Astrocyte of the spinal cord (primary cell): ENCODE measurements at regions not wholly inside any gene's neighbourhood (a gene's known extent, or its start where the extent isn't known, plus 50 kb on each side); places are given as distances from the start of the nearest gene placed in this dataset.

Source experiments
- DNase-seq: peaks from one replicate; pipeline ENCODE4 v3.0.0; 2011; ENCODE audit warnings: low read depth, low spot score
- H3K4me3 ChIP-seq: 2 replicates; pipeline ENCODE4 v1.5.1; 2011; ENCODE audit warnings: low read depth, mild to moderate bottlenecking, low read length, moderate library complexity
- CTCF ChIP-seq: IDR thresholded peaks from 2 replicates; pipeline ENCODE4 v1.5.1; 2012; ENCODE audit warnings: low read depth, mild to moderate bottlenecking, low read length, inconsistent platforms
- in situ Hi-C: cut with HindIII; loops from 2 replicates; pipeline ENCODE4 v1.10.0; 2017; ENCODE audit warnings: low sequenced_read_pairs

DNA sequence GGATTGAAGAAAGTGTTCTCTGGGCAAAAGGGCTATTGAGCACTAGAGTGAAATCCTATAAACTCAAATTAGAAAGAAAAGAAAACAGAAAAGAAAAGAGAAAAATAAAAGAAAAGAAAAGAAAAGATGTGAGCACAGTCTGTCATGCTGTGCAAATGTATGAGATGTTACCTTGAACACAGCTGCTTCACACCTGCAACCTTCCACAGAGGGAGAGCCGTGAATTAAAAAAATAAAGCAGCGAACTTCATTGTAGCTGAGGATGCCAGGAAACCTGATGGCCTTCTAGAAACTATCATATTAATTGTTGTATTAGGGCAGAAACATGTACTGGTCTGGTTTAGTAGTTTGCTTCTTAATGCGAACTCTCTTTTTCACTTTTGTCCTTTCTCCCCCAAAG lies 88.0 kb upstream of the SATB1 start:
- H3K4me3 ChIP-seq, result no peak overlapping the region
- no peak for TF ChIP-seq CTCF
- in situ Hi-C loops, result no loop called here
- DNase-seq, result no peak

DNA sequence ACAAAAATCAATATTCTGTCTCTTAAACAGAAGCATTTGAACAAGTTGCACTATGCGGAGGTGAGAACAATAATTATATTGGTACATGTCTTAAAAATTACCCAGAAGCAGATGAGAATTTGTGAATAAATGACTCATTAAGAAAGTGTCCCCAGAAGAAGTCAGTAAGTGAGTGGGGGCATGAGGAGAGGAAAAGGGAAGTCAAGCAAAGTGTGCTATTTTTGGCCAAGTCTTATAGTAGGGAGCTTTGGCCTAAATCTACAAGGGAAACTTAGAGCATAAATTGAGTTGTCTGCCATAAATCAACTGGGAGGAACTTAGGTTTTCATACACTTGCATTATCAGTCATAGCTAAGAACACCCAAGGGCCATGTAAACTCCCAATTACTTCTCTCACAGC lies 86.9 kb upstream of the SATB1 start:
- H3K4me3 ChIP-seq, result no peak overlapping the region
- no peak for TF ChIP-seq CTCF
- no peak for DNase-seq
- in situ Hi-C loops, result no loop called here

- no peak for DNase-seq
- no peak for TF ChIP-seq CTCF
- H3K4me3 ChIP-seq, result no peak overlapping the region
- in situ Hi-C loops, result no loop called here
These were observed 85.8 kb upstream of the SATB1 start for GRCh38 chr3:18510947-18511346.

- DNase-seq, result no peak
- H3K4me3 ChIP-seq, result no peak overlapping the region
- in situ Hi-C loops, result no loop called here
- no peak for TF ChIP-seq CTCF
These were observed 82.2 kb upstream of the SATB1 start for GRCh38 chr3:18507333-18507732.

DNA sequence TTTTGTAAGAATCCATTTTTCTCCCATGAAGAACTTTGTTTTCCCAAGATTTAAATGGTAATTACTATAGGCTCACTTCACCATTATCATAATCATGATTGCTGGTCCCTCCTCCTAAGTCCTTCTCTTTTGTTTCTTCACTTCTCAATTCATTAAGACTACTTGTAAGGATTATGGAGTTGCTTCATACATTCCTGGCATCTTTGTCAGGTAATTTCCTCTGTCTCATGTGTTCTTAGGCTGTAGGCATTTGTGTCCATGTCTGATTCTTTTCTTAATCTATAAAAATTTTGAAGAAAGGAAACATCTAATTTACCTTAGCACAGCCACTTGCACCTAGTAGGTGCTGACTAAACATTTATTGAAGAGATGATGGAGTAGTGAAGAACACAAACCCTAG lies 79.9 kb upstream of the SATB1 start:
- H3K4me3 ChIP-seq, result no peak overlapping the region
- in situ Hi-C loops, result no loop called here
- DNase-seq, result no peak
- no peak for TF ChIP-seq CTCF

DNA sequence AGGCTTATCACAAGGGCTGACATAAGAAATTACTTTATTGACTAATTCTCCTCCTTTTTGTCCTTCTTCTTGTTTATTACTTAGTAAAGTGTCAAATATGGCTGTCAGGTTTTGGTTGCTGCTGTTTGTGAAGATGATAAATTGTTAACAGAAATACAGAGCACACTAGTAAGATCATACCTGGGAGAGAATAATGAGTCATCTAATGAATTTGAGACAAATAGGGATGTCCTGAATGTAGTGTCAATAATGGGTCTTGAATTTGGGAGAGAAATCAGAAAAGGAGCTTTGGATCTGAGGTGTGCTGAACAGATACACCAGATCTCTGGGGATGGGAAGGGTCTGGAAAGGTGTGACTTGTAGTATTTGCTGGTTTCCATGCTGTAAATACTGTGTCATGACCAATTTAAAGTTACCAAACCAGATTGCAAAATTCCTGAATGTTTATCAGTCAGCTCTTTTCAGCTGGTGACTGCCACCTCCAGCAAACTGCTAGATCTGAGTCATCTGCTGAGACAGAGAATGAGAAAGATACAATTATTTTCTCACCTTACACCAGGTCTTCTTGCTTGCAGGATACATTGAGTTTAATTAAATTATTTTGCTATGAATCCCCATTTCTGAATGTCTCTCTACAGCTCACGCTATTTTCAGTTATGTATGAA lies 76.7 kb upstream of the SATB1 start:
- no peak for TF ChIP-seq CTCF

DNA sequence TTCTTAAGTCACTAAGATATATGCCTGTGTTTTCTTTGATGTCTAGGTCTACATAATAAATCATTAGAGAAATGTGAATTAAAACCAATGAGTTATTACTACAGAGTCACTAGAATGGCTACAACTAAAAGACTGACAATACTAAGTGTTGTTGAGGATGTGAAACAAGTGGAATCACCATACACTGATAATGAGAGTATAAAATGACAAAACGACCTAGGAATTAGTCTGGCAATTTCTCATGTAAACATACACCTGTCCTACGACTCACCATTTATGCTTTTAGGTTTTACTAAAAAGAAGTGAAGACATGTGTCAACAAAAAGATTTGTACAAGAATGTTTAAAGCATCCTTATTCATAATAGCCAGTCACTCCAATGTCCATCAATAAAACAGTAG lies 75.2 kb upstream of the SATB1 start:
- in situ Hi-C loops, result no loop called here

More for the DNA sequence above, 76.7 kb upstream of the SATB1 start:
- in situ Hi-C loops, result no loop called here
- no peak for DNase-seq
- H3K4me3 ChIP-seq, result no peak overlapping the region

More for the DNA sequence above, 75.2 kb upstream of the SATB1 start:
- H3K4me3 ChIP-seq, result no peak overlapping the region
- no peak for TF ChIP-seq CTCF
- no peak for DNase-seq
